ENCODE measurements at regions not wholly inside any gene's neighbourhood (a gene's known extent, or its start where the extent isn't known, plus 50 kb on each side); places are given as distances from the start of the nearest gene placed in this dataset.

DNA sequence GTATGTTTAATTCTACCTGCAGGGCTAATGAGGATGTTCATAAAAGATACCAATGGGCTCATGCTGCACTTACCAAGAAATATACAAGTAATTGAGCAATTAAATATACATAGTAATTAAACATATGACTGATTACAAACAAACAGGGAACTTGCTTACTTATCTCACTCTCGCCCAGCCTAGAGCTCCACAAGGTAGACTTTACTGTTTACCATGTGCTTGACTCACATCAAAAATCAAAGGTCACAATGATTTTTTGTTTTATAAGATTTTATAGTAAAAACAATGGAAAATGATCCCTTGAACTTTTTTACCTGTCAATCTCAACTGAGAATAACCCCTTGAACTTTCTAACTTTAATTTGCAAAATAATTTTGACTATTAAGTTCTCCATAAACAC is 1395.1 kb downstream of the SUCLG1 start:
- TF ChIP-seq, protein P1, sequence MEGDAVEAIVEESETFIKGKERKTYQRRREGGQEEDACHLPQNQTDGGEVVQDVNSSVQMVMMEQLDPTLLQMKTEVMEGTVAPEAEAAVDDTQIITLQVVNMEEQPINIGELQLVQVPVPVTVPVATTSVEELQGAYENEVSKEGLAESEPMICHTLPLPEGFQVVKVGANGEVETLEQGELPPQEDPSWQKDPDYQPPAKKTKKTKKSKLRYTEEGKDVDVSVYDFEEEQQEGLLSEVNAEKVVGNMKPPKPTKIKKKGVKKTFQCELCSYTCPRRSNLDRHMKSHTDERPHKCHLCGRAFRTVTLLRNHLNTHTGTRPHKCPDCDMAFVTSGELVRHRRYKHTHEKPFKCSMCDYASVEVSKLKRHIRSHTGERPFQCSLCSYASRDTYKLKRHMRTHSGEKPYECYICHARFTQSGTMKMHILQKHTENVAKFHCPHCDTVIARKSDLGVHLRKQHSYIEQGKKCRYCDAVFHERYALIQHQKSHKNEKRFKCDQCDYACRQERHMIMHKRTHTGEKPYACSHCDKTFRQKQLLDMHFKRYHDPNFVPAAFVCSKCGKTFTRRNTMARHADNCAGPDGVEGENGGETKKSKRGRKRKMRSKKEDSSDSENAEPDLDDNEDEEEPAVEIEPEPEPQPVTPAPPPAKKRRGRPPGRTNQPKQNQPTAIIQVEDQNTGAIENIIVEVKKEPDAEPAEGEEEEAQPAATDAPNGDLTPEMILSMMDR (IDR thresholded peaks at IDR 0.05 in 2 of 3, conservative IDR thresholded peaks at IDR 0.05 in 1 of 3; ENCODE audit: control insufficient read depth in 2 of 3, extremely low read depth in 1 of 3, insufficient read depth in 1 of 3, low read depth in 3 of 3, low read length in 3 of 3) = no peak
- TF ChIP-seq, protein P2, sequence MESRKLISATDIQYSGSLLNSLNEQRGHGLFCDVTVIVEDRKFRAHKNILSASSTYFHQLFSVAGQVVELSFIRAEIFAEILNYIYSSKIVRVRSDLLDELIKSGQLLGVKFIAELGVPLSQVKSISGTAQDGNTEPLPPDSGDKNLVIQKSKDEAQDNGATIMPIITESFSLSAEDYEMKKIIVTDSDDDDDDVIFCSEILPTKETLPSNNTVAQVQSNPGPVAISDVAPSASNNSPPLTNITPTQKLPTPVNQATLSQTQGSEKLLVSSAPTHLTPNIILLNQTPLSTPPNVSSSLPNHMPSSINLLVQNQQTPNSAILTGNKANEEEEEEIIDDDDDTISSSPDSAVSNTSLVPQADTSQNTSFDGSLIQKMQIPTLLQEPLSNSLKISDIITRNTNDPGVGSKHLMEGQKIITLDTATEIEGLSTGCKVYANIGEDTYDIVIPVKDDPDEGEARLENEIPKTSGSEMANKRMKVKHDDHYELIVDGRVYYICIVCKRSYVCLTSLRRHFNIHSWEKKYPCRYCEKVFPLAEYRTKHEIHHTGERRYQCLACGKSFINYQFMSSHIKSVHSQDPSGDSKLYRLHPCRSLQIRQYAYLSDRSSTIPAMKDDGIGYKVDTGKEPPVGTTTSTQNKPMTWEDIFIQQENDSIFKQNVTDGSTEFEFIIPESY (IDR thresholded peaks at IDR 0.05) = no peak
- no peak for TF ChIP-seq DPF2 (IDR thresholded peaks at IDR 0.05)
- TF ChIP-seq RBBP5 (conservative IDR thresholded peaks at IDR 0.05) = no peak
- no peak for TF ChIP-seq SREBF2 (IDR thresholded peaks at IDR 0.05; ENCODE audit: low read length)
- no peak for TF ChIP-seq TCF7 (IDR thresholded peaks at IDR 0.05; ENCODE audit: borderline replicate concordance)
